Fibroblast of the aortic adventitia (primary cell): ENCODE measurements at regions not wholly inside any gene's neighbourhood (a gene's known extent, or its start where the extent isn't known, plus 50 kb on each side); places are given as distances from the start of the nearest gene placed in this dataset.

ENCODE experiments used
- DNase-seq: peaks from one replicate; pipeline ENCODE4 v3.0.0-alpha.2; 2010; ENCODE audit warnings: low read depth
- H3K4me3 ChIP-seq: 2 replicates; pipeline ENCODE4 v1.5.1; 2011; ENCODE audit warnings: low read depth, mild to moderate bottlenecking, control low read depth, low read length, moderate library complexity
- CTCF ChIP-seq: IDR thresholded peaks from 2 replicates; pipeline ENCODE4 v1.5.1; 2011; ENCODE audit warnings: mild to moderate bottlenecking, low read length, control low read depth, inconsistent platforms; ENCODE audit not compliant: insufficient read depth

GRCh38 chr5:142378737-142379634 is 54.2 kb upstream of the SPRY4 start:
- no peak for TF ChIP-seq CTCF
- no peak overlapping the region for H3K4me3 ChIP-seq
- no peak for DNase-seq

- TF ChIP-seq CTCF, result no peak
- H3K4me3 ChIP-seq, result no peak overlapping the region
- no peak for DNase-seq
These were observed 51.2 kb upstream of the SPRY4 start for GRCh38 chr5:142375944-142376411.
